OCI-LY1 (cell line): ENCODE measurements at regions not wholly inside any gene's neighbourhood (a gene's known extent, or its start where the extent isn't known, plus 50 kb on each side); places are given as distances from the start of the nearest gene placed in this dataset.

ENCODE experiments used
- CTCF ChIP-seq: fragments of 200-600 bp; sonication (generic), shearing (Covaris generic); IDR thresholded peaks from 2 replicates; pipeline ENCODE4 v1.5.1; 2017; ENCODE audit warnings: mild to moderate bottlenecking, antibody characterized with exemption, low read length, moderate library complexity, mixed read lengths
- EZH2 ChIP-seq: fragments of 200-600 bp; sonication (generic), shearing (Covaris generic); IDR thresholded peaks from 2 replicates; pipeline ENCODE4 v1.8.0; 2017; ENCODE audit warnings: borderline replicate concordance, mixed run types, mild to moderate bottlenecking, antibody characterized with exemption, low read length, moderate library complexity, mixed read lengths

- TF ChIP-seq CTCF (no peak), EZH2 (no peak)
Observed at GRCh38 chr20:23165307-23165750, 79.2 kb upstream of the CD93 start.
